Prostate gland (tissue), 2 donors: ENCODE measurements at regions not wholly inside any gene's neighbourhood (a gene's known extent, or its start where the extent isn't known, plus 50 kb on each side); places are given as distances from the start of the nearest gene placed in this dataset.

ENCODE experiments used
- POLR2A ChIP-seq: fragments of 450-650 bp; IDR thresholded peaks from one replicate; pipeline ENCODE4 v1.6.1; 2016; ENCODE audit warnings: antibody characterized with exemption, mild to moderate bottlenecking
- POLR2AphosphoS5 ChIP-seq: sonication (generic); formaldehyde crosslinking; IDR thresholded peaks from one replicate; pipeline ENCODE4 v1.6.1; 2017; ENCODE audit warnings: antibody characterized with exemption
- TF ChIP-seq, protein P1 (sequence below), 4 experiments: fragments of 200-600 bp in 2 of 4; fragments of 450-650 bp in 2 of 4; sonication (generic) in 2 of 4; IDR thresholded peaks; 1 replicate in 3 of 4; 2 replicates in 1 of 4; pipeline ENCODE4 v1.5.1; 2016 to 2019; ENCODE audit warnings: antibody characterized with exemption in 4 of 4, mild to moderate bottlenecking in 2 of 4, moderate library complexity in 2 of 4

DNA sequence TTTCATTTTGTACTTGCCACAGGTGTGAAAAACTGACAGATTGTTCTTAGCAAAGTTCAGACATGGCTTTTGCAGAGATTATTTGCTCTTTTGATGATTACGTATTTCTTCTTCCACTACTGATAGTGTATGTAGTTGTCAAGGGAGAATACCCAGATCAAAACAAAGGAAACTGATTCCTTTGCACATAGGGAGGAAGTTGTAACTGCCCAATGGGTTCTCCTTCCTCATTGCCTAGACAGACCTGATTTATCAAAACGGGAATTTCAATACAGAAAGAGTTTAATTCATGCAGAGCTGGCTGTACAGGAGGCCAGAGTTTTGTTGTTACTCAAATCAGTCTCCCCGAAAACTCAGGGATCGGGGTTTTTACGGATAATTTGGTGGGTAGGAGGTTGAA lies 214.7 kb downstream of the BCAS1 start:
- TF ChIP-seq, protein P1, sequence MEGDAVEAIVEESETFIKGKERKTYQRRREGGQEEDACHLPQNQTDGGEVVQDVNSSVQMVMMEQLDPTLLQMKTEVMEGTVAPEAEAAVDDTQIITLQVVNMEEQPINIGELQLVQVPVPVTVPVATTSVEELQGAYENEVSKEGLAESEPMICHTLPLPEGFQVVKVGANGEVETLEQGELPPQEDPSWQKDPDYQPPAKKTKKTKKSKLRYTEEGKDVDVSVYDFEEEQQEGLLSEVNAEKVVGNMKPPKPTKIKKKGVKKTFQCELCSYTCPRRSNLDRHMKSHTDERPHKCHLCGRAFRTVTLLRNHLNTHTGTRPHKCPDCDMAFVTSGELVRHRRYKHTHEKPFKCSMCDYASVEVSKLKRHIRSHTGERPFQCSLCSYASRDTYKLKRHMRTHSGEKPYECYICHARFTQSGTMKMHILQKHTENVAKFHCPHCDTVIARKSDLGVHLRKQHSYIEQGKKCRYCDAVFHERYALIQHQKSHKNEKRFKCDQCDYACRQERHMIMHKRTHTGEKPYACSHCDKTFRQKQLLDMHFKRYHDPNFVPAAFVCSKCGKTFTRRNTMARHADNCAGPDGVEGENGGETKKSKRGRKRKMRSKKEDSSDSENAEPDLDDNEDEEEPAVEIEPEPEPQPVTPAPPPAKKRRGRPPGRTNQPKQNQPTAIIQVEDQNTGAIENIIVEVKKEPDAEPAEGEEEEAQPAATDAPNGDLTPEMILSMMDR (IDR thresholded peaks at IDR 0.05), result no peak
- TF ChIP-seq POLR2AphosphoS5, result no peak
- TF ChIP-seq POLR2A, result no peak
